HG03135 (cell line): ENCODE measurements at regions not wholly inside any gene's neighbourhood (a gene's known extent, or its start where the extent isn't known, plus 50 kb on each side); places are given as distances from the start of the nearest gene placed in this dataset.
"Not testable (repeated sequence)": the region's sequence is repeated elsewhere in the genome, so short reads cannot be mapped to it uniquely, and the experiment has no call there.

ENCODE experiments used
- ATAC-seq: cut with Tn5 transposase; IDR thresholded peaks from one replicate; pipeline ENCODE4 v1.9.1; 2021; ENCODE audit warnings: mild to moderate bottlenecking, moderate library complexity; ENCODE audit not compliant: unreplicated experiment

GRCh38 chr9:84054341-84055010 lies 73.9 kb downstream of the RMI1 start:
- ATAC-seq: no peak

DNA sequence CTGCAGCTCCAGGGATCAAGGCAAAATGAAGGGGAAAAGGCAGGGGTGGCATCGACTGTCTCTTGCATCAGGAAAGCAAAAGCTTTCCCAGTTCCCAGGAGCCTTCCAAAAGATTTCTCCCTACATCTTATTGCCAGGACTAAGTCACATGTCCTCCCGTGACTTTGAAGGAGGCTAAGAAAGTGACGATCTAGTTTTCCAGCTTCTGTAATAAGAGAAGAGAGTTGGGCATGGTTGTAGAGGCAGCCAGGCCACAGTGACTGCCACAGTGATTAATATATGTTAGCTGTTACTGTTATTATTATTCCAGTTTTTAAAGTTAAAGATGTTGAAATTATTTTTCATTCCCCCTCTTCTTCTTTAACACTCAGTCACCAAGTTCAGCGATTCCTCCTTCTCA lies 77.1 kb downstream of the RMI1 start:
- ATAC-seq: no peak

GRCh38 chr9:84059936-84060335 lies 79.3 kb downstream of the RMI1 start:
- no peak for ATAC-seq

- no peak for ATAC-seq
Measured at GRCh38 chr9:84061613-84062193, 81.1 kb downstream of the RMI1 start.

- no peak for ATAC-seq
Measured at GRCh38 chr9:84062538-84062937, 81.9 kb downstream of the RMI1 start.

DNA sequence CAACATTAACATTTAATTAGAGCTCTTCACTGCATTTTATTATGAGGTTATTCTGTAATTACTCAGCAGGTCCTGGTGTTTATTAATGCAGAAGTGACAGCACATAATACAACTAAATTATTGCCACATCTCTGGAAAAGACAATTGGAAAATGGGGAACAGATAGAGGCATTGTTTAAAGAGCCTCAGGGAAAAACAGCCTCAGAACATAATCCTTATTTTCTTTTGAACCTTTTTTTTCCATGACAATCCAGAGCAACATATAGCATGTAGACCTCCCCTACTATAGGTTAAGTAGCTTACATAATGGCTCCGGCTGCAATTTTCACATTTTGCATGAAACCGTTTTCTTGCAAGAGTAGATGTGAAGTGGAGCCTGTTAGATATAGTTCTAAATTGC lies 87.2 kb downstream of the RMI1 start:
- ATAC-seq: no peak

GRCh38 chr9:84068872-84069271 lies 88.3 kb downstream of the RMI1 start:
- ATAC-seq: no peak

- no peak for ATAC-seq
Measured at GRCh38 chr9:84070590-84070989, 90.0 kb downstream of the RMI1 start.

DNA sequence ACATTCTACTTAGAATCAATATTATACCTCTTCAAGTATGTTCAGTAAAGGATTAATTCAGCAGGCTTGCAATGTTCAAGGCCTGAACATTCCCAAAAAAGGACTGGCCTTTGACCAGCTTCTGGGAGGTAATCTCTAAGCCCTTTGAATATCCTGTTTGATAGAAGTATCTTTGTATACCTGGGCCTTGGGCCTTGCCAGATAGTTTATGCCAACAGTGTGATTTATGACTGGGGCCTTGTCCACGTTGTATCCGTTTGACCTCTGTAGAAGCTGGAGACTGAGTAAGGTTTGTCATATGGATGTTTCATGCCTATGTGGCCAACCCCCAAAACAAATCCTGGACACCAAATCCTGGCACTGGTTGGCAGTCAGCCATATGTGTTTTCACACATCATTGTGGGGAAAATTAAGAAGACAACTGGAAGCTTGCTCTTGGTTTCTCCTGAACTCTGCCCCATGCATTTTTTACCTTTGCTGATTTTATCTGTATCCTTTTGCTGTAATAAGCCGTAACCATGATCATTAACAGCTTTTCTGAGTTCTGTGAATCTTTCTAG lies 92.1 kb downstream of the RMI1 start:
- ATAC-seq: no peak

GRCh38 chr9:84075004-84075403 lies 94.4 kb downstream of the RMI1 start:
- no peak for ATAC-seq

DNA sequence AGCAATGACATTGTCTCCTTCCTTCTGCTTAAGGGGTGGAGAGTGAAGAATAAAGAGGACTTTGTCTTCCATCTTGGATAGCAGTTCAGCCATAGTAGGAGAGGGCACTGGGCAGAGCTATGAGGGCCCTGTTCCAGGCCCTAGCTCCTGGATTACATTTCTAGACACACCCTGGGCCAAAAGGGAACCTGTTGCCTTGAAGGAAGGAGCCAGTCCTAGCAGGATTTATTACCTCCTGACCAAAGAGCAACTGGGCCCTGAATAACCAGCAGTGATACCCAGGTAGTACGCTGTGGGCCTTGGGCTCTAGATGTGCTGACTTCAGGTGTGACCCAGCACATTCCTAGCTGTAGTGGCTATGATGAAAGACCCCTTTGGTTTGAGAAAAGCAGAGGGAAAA lies 95.8 kb downstream of the RMI1 start:
- no peak for ATAC-seq

DNA sequence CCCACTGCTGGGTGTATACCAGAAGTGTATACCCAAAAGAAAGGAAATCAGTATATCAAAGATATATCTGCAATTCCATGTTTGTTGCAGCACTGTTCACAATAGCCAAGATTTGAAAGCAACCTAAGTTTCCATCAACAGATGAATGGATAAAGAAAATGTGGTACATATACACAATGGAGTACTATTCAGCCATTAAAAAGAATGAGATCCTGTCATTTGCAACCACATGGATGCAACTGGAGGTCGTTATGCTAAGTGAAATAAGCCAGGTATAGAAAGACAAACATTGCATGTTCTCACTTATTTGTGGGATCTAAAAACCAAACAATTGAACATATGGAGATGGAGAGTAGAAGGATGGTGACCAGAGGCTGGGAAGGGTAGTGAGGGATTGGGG lies 97.2 kb downstream of the RMI1 start:
- ATAC-seq: not testable (repeated sequence)

DNA sequence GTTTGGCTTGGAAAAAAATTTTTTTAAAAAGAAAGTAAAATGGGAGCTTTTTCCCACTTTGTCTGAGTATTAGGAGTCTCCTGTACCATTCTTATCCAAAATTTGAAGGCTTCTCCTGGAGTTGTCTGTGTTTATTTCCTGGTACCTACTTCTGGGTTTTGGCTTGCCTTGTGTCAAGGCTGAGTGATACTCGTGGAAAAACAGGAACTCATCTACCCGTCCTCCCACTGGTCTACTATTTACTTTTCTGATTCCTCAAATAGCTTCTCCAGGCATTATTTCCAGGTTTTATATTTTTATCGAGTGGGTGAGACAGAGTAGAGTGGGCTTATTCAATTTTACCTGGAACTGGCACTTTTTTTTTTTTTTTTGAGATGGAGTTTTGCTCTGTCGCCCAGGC lies 99.4 kb downstream of the RMI1 start:
- no peak for ATAC-seq

GRCh38 chr9:84101964-84102632 lies 121.5 kb downstream of the RMI1 start:
- no peak for ATAC-seq

GRCh38 chr9:84103651-84104377 lies 123.2 kb downstream of the RMI1 start:
- ATAC-seq: no peak

GRCh38 chr9:84107081-84107480 lies 126.5 kb downstream of the RMI1 start:
- ATAC-seq: no peak

DNA sequence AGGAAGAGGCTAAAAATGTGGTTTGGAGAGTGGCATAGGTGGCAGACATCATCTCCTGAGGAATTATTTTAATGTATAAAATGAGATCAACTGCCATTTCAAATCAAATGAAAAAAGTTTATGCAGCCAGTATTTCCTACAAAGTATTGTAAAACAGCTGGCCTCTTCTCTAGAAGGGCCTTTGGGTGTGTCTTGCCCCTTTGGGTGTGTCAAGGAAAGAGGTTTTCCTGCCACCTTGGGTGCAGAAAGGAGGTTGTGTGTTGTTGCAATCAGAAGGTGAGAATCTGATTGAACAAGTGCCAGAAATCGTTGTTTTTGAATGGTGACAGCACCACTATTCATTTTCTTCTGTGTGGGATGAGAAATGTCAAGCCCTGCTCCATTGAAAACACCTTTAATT lies 127.4 kb downstream of the RMI1 start:
- no peak for ATAC-seq

DNA sequence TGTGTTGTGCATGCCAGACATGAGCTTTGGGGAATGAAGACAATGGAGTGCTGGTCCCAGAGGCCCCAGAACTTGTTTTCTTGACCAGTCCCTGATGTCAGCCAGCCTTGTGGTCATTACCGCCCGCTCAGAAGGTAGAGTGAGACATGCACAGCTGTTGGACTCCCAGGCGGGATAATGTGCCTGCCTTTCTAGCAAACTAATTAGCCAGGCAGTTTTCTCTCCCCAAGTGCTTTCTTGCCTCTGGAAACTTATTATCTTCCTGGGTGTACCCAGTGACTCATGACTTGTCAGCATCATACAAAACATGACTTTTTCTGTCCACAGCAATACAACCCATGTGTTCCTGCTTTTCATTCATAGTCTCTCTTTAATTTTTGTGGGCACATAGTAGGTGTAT lies 131.1 kb downstream of the RMI1 start:
- no peak for ATAC-seq

GRCh38 chr9:84121991-84122523 lies 141.5 kb downstream of the RMI1 start:
- ATAC-seq: no peak

- ATAC-seq: no peak
Measured at GRCh38 chr9:84122572-84122971, 142.0 kb downstream of the RMI1 start.
